HCT116 (cell line): ENCODE measurements at regions not wholly inside any gene's neighbourhood (a gene's known extent, or its start where the extent isn't known, plus 50 kb on each side); places are given as distances from the start of the nearest gene placed in this dataset.

Source experiments
- ATAC-seq: fragments of 200-7000 bp; cut with Tn5 transposase; 2 replicates; pipeline ENCODE4 v1.9.1; 2020; ENCODE audit warnings: mild to moderate bottlenecking, moderate library complexity
- BruUV-seq: library from RNA; stranded (reverse); fragments of 400-500 nt; replicated peaks from 2 replicates; lab custom pipeline; 2021; lab: Mats Ljungman, UMichigan
- CTCF ChIA-PET: fragments of 300-600 bp; sonication (Branson Sonifier 250); formaldehyde crosslinking; loops from one replicate; lab custom pipeline; 2021; ENCODE audit warnings: antibody characterized with exemption; lab: Charles Lee
- POLR2A ChIA-PET: fragments of 300-600, 350-600 bp; sonication (Branson Sonifier 250); formaldehyde crosslinking; loops from one replicate; lab custom pipeline; 2021; ENCODE audit warnings: antibody characterized with exemption; lab: Charles Lee
- RAD21 ChIA-PET, 2 experiments: fragments of 300-600 bp; sonication (Branson Sonifier 250); formaldehyde crosslinking; loops; one replicate each; lab custom pipeline; 2023; ENCODE audit warnings: low total read pairs in 2 of 2; ENCODE audit not compliant: uncharacterized antibody in 2 of 2, unreplicated experiment in 2 of 2, low non-redundant PET in 1 of 2; lab: Charles Lee
- DNase-seq: peaks from one replicate; pipeline ENCODE4 v3.0.0-alpha.2; 2010; ENCODE audit warnings: low read depth, low spot score
- H2AFZ ChIP-seq: fragments of 200-600 bp; shearing (Covaris generic), sonication (generic); 2 replicates; pipeline ENCODE4 v1.6.1; 2017; ENCODE audit warnings: low read depth, mixed run types, mixed read lengths, antibody characterized with exemption, low read length; ENCODE audit not compliant: poor library complexity, severe bottlenecking
- H3K27ac ChIP-seq: 2 replicates; pipeline ENCODE4 v1.5.1; 2012; ENCODE audit warnings: low read depth, low read length
- H3K27me3 ChIP-seq: fragments of 200-600 bp; sonication (generic); 2 replicates; pipeline ENCODE4 v1.6.1; 2016; ENCODE audit warnings: mixed run types, low read length, mixed read lengths; ENCODE audit not compliant: insufficient read depth
- H3K36me3 ChIP-seq, 2 experiments: fragments of 200-500 bp in 1 of 2; fragments of 200-600 bp in 1 of 2; sonication (Bioruptor generic) in 1 of 2; sonication (generic) in 1 of 2; 2 replicates each; pipeline versions ENCODE4 v1.5.1 to v1.6.1; 2014 to 2016; ENCODE audit warnings: low read length in 2 of 2, inconsistent platforms in 1 of 2, mixed read lengths in 1 of 2, mixed run types in 1 of 2; ENCODE audit not compliant: insufficient read depth in 2 of 2, control insufficient read depth in 1 of 2
- H3K4me1 ChIP-seq, 2 experiments: fragments of 200-600 bp in 1 of 2; sonication (generic) in 1 of 2; 2 replicates each; pipeline versions ENCODE4 v1.5.1 to v1.6.1; 2012 to 2017; ENCODE audit warnings: low read length in 2 of 2, inconsistent platforms in 1 of 2, mild to moderate bottlenecking in 1 of 2, mixed read lengths in 1 of 2, mixed run types in 1 of 2, moderate library complexity in 1 of 2; ENCODE audit not compliant: insufficient read depth in 2 of 2, control insufficient read depth in 1 of 2
- H3K4me2 ChIP-seq: fragments of 200-600 bp; sonication (generic); 2 replicates; pipeline ENCODE4 v1.6.1; 2017; ENCODE audit warnings: mixed run types, low read length, mixed read lengths
- H3K4me3 ChIP-seq, 2 experiments: fragments of 200-600 bp in 1 of 2; sonication (generic) in 1 of 2; replicated peaks in 1 of 2; 2 replicates each; pipeline ENCODE4 v1.5.1; 2011 to 2016; ENCODE audit warnings: low read length in 2 of 2, control low read depth in 1 of 2, low read depth in 1 of 2, mild to moderate bottlenecking in 1 of 2, mixed read lengths in 1 of 2, mixed run types in 1 of 2
- H3K79me2 ChIP-seq: fragments of 200-600 bp; sonication (generic); 2 replicates; pipeline ENCODE4 v1.6.1; 2017; ENCODE audit warnings: mild to moderate bottlenecking, mixed run types, low read length, moderate library complexity, mixed read lengths; ENCODE audit not compliant: insufficient read depth
- H3K9ac ChIP-seq: fragments of 200-600 bp; sonication (generic); 2 replicates; pipeline ENCODE4 v1.6.1; 2016; ENCODE audit warnings: low read length, mixed read lengths
- H3K9me2 ChIP-seq: fragments of 200-600 bp; sonication (generic), shearing (Covaris generic); 2 replicates; pipeline ENCODE4 v1.6.1; 2017; ENCODE audit warnings: mixed run types, mild to moderate bottlenecking, moderate library complexity; ENCODE audit not compliant: insufficient read depth
- H3K9me3 ChIP-seq, 2 experiments: fragments of 200-500 bp in 1 of 2; fragments of 200-600 bp in 1 of 2; sonication (Bioruptor generic) in 1 of 2; sonication (generic) in 1 of 2; 2 replicates each; pipeline ENCODE4 v1.6.1; 2014 to 2017; ENCODE audit warnings: low read length in 2 of 2, mixed read lengths in 2 of 2, inconsistent platforms in 1 of 2, low read depth in 1 of 2, mild to moderate bottlenecking in 1 of 2, mixed run types in 1 of 2, moderate library complexity in 1 of 2; ENCODE audit not compliant: control insufficient read depth in 1 of 2, insufficient read depth in 1 of 2
- H4K20me1 ChIP-seq: fragments of 200-600 bp; sonication (generic), shearing (Covaris generic); 2 replicates; pipeline ENCODE4 v1.6.1; 2017; ENCODE audit warnings: mixed run types, mild to moderate bottlenecking, moderate library complexity; ENCODE audit not compliant: insufficient read depth
- ATF3 ChIP-seq: IDR thresholded peaks from 2 replicates; pipeline ENCODE4 v1.6.1; 2012
- CBX3 ChIP-seq: IDR thresholded peaks from 2 replicates; pipeline ENCODE4 v1.6.1; 2012; ENCODE audit warnings: low read depth
- CEBPB ChIP-seq: IDR thresholded peaks from 2 replicates; pipeline ENCODE4 v1.6.1; 2012; ENCODE audit warnings: low read depth
- CTCF ChIP-seq, 3 experiments: fragments of 200-600 bp in 1 of 3; sonication (generic) in 1 of 3; IDR thresholded peaks in 2 of 3; conservative IDR thresholded peaks in 1 of 3; 2 replicates each; pipeline ENCODE4 v1.5.1; 2012 to 2017; ENCODE audit warnings: low read depth in 2 of 3, low read length in 2 of 3, antibody characterized with exemption in 1 of 3, borderline replicate concordance in 1 of 3, control low read depth in 1 of 3, mild to moderate bottlenecking in 1 of 3, mixed read lengths in 1 of 3, mixed run types in 1 of 3, moderate library complexity in 1 of 3; ENCODE audit not compliant: insufficient read depth in 1 of 3
- EGR1 ChIP-seq: IDR thresholded peaks from 2 replicates; pipeline ENCODE4 v1.6.1; 2012; ENCODE audit warnings: low read depth
- ELF1 ChIP-seq: IDR thresholded peaks from 2 replicates; pipeline ENCODE4 v1.6.1; 2012; ENCODE audit warnings: low read depth, borderline replicate concordance
- EZH2 ChIP-seq: fragments of 200-600 bp; sonication (generic); IDR thresholded peaks from 2 replicates; pipeline ENCODE4 v1.6.1; 2017; ENCODE audit warnings: antibody characterized with exemption, mixed run types
- POLR2A ChIP-seq: IDR thresholded peaks from 2 replicates; pipeline ENCODE4 v1.7.0; 2011; ENCODE audit warnings: borderline replicate concordance; ENCODE audit not compliant: insufficient read depth, insufficient read length; ENCODE audit errors: extremely low read depth
- POLR2AphosphoS5 ChIP-seq: IDR thresholded peaks from 2 replicates; pipeline ENCODE4 v1.6.1; 2011; ENCODE audit warnings: mild to moderate bottlenecking, low read depth, low read length, moderate library complexity
- RAD21 ChIP-seq: IDR thresholded peaks from 2 replicates; pipeline ENCODE4 v1.6.1; 2012; ENCODE audit warnings: low read depth, mild to moderate bottlenecking
- SP1 ChIP-seq: IDR thresholded peaks from 2 replicates; pipeline ENCODE4 v1.6.1; 2012; ENCODE audit warnings: low read depth
- SRF ChIP-seq: IDR thresholded peaks from 2 replicates; pipeline ENCODE4 v1.6.1; 2012; ENCODE audit warnings: low read depth
- YY1 ChIP-seq: IDR thresholded peaks from 2 replicates; pipeline ENCODE4 v1.6.1; 2011; ENCODE audit warnings: low read length, low read depth, moderate library complexity, mild to moderate bottlenecking; ENCODE audit not compliant: insufficient replicate concordance; ENCODE audit errors: extremely low read depth
- ZBTB33 ChIP-seq: IDR thresholded peaks from 2 replicates; pipeline ENCODE4 v1.6.1; 2011; ENCODE audit warnings: mild to moderate bottlenecking, low read length, moderate library complexity; ENCODE audit not compliant: insufficient replicate concordance; ENCODE audit errors: extremely low read depth
- ZFX ChIP-seq: fragments of 450-650 bp; IDR thresholded peaks from 2 replicates; pipeline ENCODE4 v1.6.1; 2017
- ZNF274 ChIP-seq: fragments of 200-500 bp; sonication (Bioruptor generic); IDR thresholded peaks from 2 replicates; pipeline ENCODE4 v1.6.1; 2014; ENCODE audit warnings: mild to moderate bottlenecking, low read depth, low read length, inconsistent platforms
- intact Hi-C: fragments of 100-400 bp; cut with micrococcal nuclease; formaldehyde crosslinking; loops from 2 replicates; pipeline ENCODE4 v1.10.0; 2022

- no peak for TF ChIP-seq ZBTB33
- no peak for TF ChIP-seq POLR2AphosphoS5
- TF ChIP-seq YY1, result no peak
- no peak for TF ChIP-seq CEBPB
- TF ChIP-seq CTCF (IDR thresholded peaks at IDR 0.05 in 2 of 3, conservative IDR thresholded peaks at IDR 0.05 in 1 of 3; ENCODE audit: borderline replicate concordance in 1 of 3, insufficient read depth in 1 of 3, low read depth in 2 of 3, low read length in 2 of 3), result no peak
- TF ChIP-seq POLR2A, result no peak
- no peak for TF ChIP-seq ATF3
- TF ChIP-seq ZFX, result no peak
- TF ChIP-seq ZNF274, result no peak
- TF ChIP-seq SRF, result no peak
- TF ChIP-seq ELF1, result no peak
Measured at GRCh38 chr11:90532125-90532524, 309.3 kb upstream of the CHORDC1 start (continued).

- DNase-seq (no peak), ATAC-seq (no peak)
- no peak overlapping the region for H3K27ac ChIP-seq
- H4K20me1 ChIP-seq, result no peaks in the 10 kb centered on the region
- no peak overlapping the region for H3K9ac ChIP-seq
- no peaks in the 10 kb centered on the region for H3K36me3 ChIP-seq
- H3K9me2 ChIP-seq, result no peaks in the 10 kb centered on the region
- RAD21 ChIA-PET, result no interaction called here
- peaks cover 3 to 6% of the 10 kb centered on the region in 2 experiments; a peak in 2 of 4 replicates for H3K9me3 ChIP-seq
- H3K27me3 ChIP-seq, result no peaks in the 10 kb centered on the region
- H3K4me3 ChIP-seq, result no peak overlapping the region
- no peaks in the 10 kb centered on the region for H3K4me1 ChIP-seq
- no peak overlapping the region for H2AFZ ChIP-seq
- no peak overlapping the region for H3K4me2 ChIP-seq
- intact Hi-C loops, result no loop called here
- POLR2A ChIA-PET, result no interaction called here
- BruUV-seq, result no TSS peak
- CTCF ChIA-PET, result no interaction called here
- no peaks in the 10 kb centered on the region for H3K79me2 ChIP-seq
- TF ChIP-seq EZH2 (no peak), SP1 (no peak), EGR1 (no peak), CBX3 (no peak), CEBPB (no peak), ZBTB33 (no peak), YY1 (no peak), POLR2A (no peak), RAD21 (no peak), CTCF (IDR thresholded peaks at IDR 0.05 in 2 of 3, conservative IDR thresholded peaks at IDR 0.05 in 1 of 3; ENCODE audit: borderline replicate concordance in 1 of 3, insufficient read depth in 1 of 3, low read depth in 2 of 3, low read length in 2 of 3) (no peak)
Measured at GRCh38 chr11:90531001-90531400, 308.2 kb upstream of the CHORDC1 start.
